Upper lobe of left lung (tissue), 6 donors: ENCODE measurements at regions not wholly inside any gene's neighbourhood (a gene's known extent, or its start where the extent isn't known, plus 50 kb on each side); places are given as distances from the start of the nearest gene placed in this dataset.

Experiments used
- ATAC-seq, 2 donors: fragments of 200-7000 bp; cut with Tn5 transposase; one replicate each; pipeline ENCODE4 v1.9.1; 2022; ENCODE audit warnings: mild to moderate bottlenecking in 2 of 2, moderate library complexity in 2 of 2; ENCODE audit not compliant: low FRiP score in 2 of 2
- DNase-seq, 2 donors: peaks; one replicate each; pipeline ENCODE4 v3.0.0-alpha.2; 2019 to 2020
- H3K27ac ChIP-seq, 4 donors: fragments of 200-600 bp; sonication (generic); one replicate each; pipeline ENCODE4 v1.5.1; 2016 to 2019
- H3K27me3 ChIP-seq, 4 donors: fragments of 200-600 bp; sonication (generic); one replicate each; pipeline ENCODE4 v1.5.1; 2017 to 2019
- H3K36me3 ChIP-seq, 4 donors: fragments of 200-600 bp; sonication (generic); one replicate each; pipeline ENCODE4 v1.5.1; 2016 to 2019
- H3K4me1 ChIP-seq, 4 donors: fragments of 200-600 bp; sonication (generic); one replicate each; pipeline ENCODE4 v1.5.1; 2018 to 2019
- H3K4me3 ChIP-seq, 4 donors: fragments of 200-600 bp; sonication (generic); one replicate each; pipeline ENCODE4 v1.5.1; 2017 to 2019; ENCODE audit warnings: mild to moderate bottlenecking in 2 of 4, moderate library complexity in 1 of 4
- H3K9me3 ChIP-seq, 4 donors: fragments of 200-600 bp; sonication (generic); one replicate each; pipeline ENCODE4 v1.5.1; 2018 to 2019
- CTCF ChIP-seq, 6 experiments: fragments of 450-650 bp in 4 of 6; fragments of 200-600 bp in 2 of 6; sonication (generic) in 2 of 6; IDR thresholded peaks; one replicate each; pipeline ENCODE4 v1.5.1; 2016 to 2019; ENCODE audit warnings: antibody characterized with exemption in 6 of 6
- EP300 ChIP-seq, 4 donors: sonication (generic); formaldehyde crosslinking; IDR thresholded peaks; one replicate each; pipeline ENCODE4 v1.5.1; 2017; ENCODE audit warnings: antibody characterized with exemption in 4 of 4, control low read depth in 2 of 4
- POLR2A ChIP-seq, 4 donors: fragments of 450-650 bp; IDR thresholded peaks; one replicate each; pipeline ENCODE4 v1.5.1; 2016 to 2017; ENCODE audit warnings: antibody characterized with exemption in 4 of 4, mild to moderate bottlenecking in 2 of 4
- POLR2AphosphoS5 ChIP-seq, 2 donors: sonication (generic); formaldehyde crosslinking; IDR thresholded peaks; one replicate each; pipeline ENCODE4 v1.5.1; 2017; ENCODE audit warnings: antibody characterized with exemption in 2 of 2
- WGBS, 2 donors: methylation state at CpG; one replicate each; pipeline ENCODE4 v1.1.5; 2017 to 2018; 5-methylcytosine and 5-hydroxymethylcytosine counted together
- donor health status: DM: no; HTN: no; CAD: no; lungs with moderate emphysema.
- donor health status: DM: no; HTN: yes; CAD: no; lungs with severe emphysema.

DNA sequence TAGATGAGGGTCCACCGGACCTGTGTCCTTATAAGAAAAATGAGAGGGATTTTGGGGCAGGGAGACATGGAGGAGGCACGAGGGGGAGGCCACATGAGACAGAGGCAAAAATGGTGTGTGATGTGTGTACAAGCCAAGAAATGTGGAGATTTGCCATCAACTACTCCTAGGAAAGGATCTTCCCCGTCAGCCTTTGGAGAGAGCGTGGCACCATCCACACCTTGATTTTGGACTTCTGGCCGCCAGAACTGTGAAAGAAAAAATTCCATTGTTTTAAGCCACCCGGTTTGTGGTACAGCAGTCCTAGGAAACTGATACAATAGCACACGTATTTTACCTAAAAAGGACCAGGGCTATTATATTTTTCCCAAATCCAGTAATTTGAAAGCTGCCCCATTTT lies 829.0 kb upstream of the SALL3 start:
- no peak for DNase-seq
- Histone ChIP-seq H3K27ac (no peak overlapping the region), H3K4me3 (no peak overlapping the region), H3K9me3 (no peaks in the 10 kb centered on the region), H3K4me1 (no peaks in the 10 kb centered on the region), H3K36me3 (no peaks in the 10 kb centered on the region), H3K27me3 (no peaks in the 10 kb centered on the region)
- no peak for ATAC-seq
- 85 to 88% methylated on average over 7 of the region's 7 CpGs for whole genome bisulfite sequencing, 2 donors
- no peak for TF ChIP-seq POLR2A (IDR thresholded peaks at IDR 0.05)
- no peak for TF ChIP-seq CTCF (IDR thresholded peaks at IDR 0.05)
- no peak for TF ChIP-seq POLR2AphosphoS5 (IDR thresholded peaks at IDR 0.05)
- no peak for TF ChIP-seq EP300 (IDR thresholded peaks at IDR 0.05)

GRCh38 chr18:78151234-78151633 lies 828.4 kb upstream of the SALL3 start:
- H3K27ac ChIP-seq = no peak overlapping the region
- DNase-seq = peak in 1 of 2 donors; percentile 39
- 95 to 98% methylated on average over 9 of the region's 9 CpGs for WGBS, 2 donors

GRCh38 chr18:78151948-78152725 lies 827.5 kb upstream of the SALL3 start:
- TF ChIP-seq CTCF (IDR thresholded peaks at IDR 0.05) (no peak), POLR2A (IDR thresholded peaks at IDR 0.05) (no peak), POLR2AphosphoS5 (IDR thresholded peaks at IDR 0.05) (no peak), EP300 (IDR thresholded peaks at IDR 0.05) (no peak)
- ATAC-seq = peak in 1 of 2 donors; percentile 41

More at GRCh38 chr18:78151234-78151633, 828.4 kb upstream of the SALL3 start:
- H3K4me1 ChIP-seq = no peaks in the 10 kb centered on the region
- no peak overlapping the region for H3K4me3 ChIP-seq
- no peak for ATAC-seq
- H3K27me3 ChIP-seq = no peaks in the 10 kb centered on the region
- H3K36me3 ChIP-seq = no peaks in the 10 kb centered on the region
- TF ChIP-seq EP300 (IDR thresholded peaks at IDR 0.05) = no peak
- TF ChIP-seq POLR2A (IDR thresholded peaks at IDR 0.05) = no peak
- TF ChIP-seq POLR2AphosphoS5 (IDR thresholded peaks at IDR 0.05) = no peak
- TF ChIP-seq CTCF (IDR thresholded peaks at IDR 0.05) = no peak
- no peaks in the 10 kb centered on the region for H3K9me3 ChIP-seq

GRCh38 chr18:78153362-78153761 lies 826.3 kb upstream of the SALL3 start:
- Histone ChIP-seq H3K27me3 (no peaks in the 10 kb centered on the region), H3K27ac (no peak overlapping the region), H3K4me1 (no peaks in the 10 kb centered on the region), H3K4me3 (no peak overlapping the region), H3K36me3 (no peaks in the 10 kb centered on the region), H3K9me3 (no peaks in the 10 kb centered on the region)
- peak in 1 of 2 donors; percentile 51 for DNase-seq
- TF ChIP-seq POLR2A (IDR thresholded peaks at IDR 0.05) = no peak
- TF ChIP-seq POLR2AphosphoS5 (IDR thresholded peaks at IDR 0.05) = no peak
- TF ChIP-seq EP300 (IDR thresholded peaks at IDR 0.05) = no peak
- no peak for TF ChIP-seq CTCF (IDR thresholded peaks at IDR 0.05)
- WGBS, 2 donors = 91 to 98% methylated on average over 16 of the region's 16 CpGs
- no peak for ATAC-seq

More at GRCh38 chr18:78151948-78152725, 827.5 kb upstream of the SALL3 start:
- Histone ChIP-seq H3K27me3 (no peaks in the 10 kb centered on the region), H3K9me3 (no peaks in the 10 kb centered on the region), H3K27ac (no peak overlapping the region), H3K4me1 (no peaks in the 10 kb centered on the region), H3K36me3 (no peaks in the 10 kb centered on the region), H3K4me3 (no peak overlapping the region)
- DNase-seq = peak in 1 of 2 donors; percentile 40
- WGBS, 2 donors = 92 to 96% methylated on average over 17 of the region's 17 CpGs

- DNase-seq (peak in 1 of 2 donors; percentile 49), ATAC-seq (peak in 1 of 2 donors; percentile 9)
These were observed 825.2 kb upstream of the SALL3 start for GRCh38 chr18:78154444-78154843.

More at GRCh38 chr18:78154444-78154843, 825.2 kb upstream of the SALL3 start:
- Histone ChIP-seq H3K4me3 (no peak overlapping the region), H3K27me3 (no peaks in the 10 kb centered on the region), H3K4me1 (no peaks in the 10 kb centered on the region), H3K36me3 (no peaks in the 10 kb centered on the region), H3K27ac (no peak overlapping the region), H3K9me3 (no peaks in the 10 kb centered on the region)
- TF ChIP-seq EP300 (IDR thresholded peaks at IDR 0.05) = no peak
- TF ChIP-seq CTCF (IDR thresholded peaks at IDR 0.05) = no peak
- no peak for TF ChIP-seq POLR2A (IDR thresholded peaks at IDR 0.05)
- TF ChIP-seq POLR2AphosphoS5 (IDR thresholded peaks at IDR 0.05) = no peak
- WGBS, 2 donors = 81% methylated on average over 5 to 9 of the region's 9 CpGs
